Choroid plexus epithelial cell (primary cell): ENCODE measurements at regions not wholly inside any gene's neighbourhood (a gene's known extent, or its start where the extent isn't known, plus 50 kb on each side); places are given as distances from the start of the nearest gene placed in this dataset.
A peak's percentile ranks its signal among the peaks of the same experiment; 100 is the strongest.
"Not testable (repeated sequence)": the region's sequence is repeated elsewhere in the genome, so short reads cannot be mapped to it uniquely, and the experiment has no call there.

Source experiments
- DNase-seq: peaks from one replicate; pipeline ENCODE4 v3.0.0-alpha.2; 2010; ENCODE audit warnings: low read depth
- H3K4me3 ChIP-seq: 2 replicates; pipeline ENCODE4 v1.5.1; 2011; ENCODE audit warnings: low read depth, mild to moderate bottlenecking, control low read depth, low read length, moderate library complexity
- TF ChIP-seq, protein P1 (sequence below): conservative IDR thresholded peaks from 2 replicates; pipeline ENCODE4 v1.5.1; 2011; ENCODE audit warnings: low read depth, mild to moderate bottlenecking, control low read depth, inconsistent platforms, low read length, moderate library complexity

DNA sequence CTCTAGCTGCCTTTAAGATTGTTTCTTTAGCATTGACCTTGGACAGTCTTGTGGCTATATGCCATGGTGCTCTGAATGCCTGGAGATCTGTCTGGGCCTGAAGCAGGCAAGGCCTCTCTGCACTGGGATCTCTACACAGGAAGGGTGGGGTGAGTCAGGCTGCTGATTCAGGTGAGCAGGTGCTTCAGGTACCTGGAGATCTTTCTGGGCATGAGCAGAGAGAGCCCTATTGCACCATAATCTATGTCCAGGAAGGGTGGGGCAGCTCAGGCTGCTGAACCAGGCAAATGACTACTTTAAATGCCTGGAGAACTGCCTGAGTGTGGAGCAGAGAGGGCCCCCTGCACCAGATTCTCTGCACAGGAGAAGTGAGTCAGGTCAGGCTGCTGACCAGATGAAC, 94.5 kb downstream of the TPBG start:
- H3K4me3 ChIP-seq = no peak overlapping the region
- peak; percentile 2 for DNase-seq
- TF ChIP-seq, protein P1, sequence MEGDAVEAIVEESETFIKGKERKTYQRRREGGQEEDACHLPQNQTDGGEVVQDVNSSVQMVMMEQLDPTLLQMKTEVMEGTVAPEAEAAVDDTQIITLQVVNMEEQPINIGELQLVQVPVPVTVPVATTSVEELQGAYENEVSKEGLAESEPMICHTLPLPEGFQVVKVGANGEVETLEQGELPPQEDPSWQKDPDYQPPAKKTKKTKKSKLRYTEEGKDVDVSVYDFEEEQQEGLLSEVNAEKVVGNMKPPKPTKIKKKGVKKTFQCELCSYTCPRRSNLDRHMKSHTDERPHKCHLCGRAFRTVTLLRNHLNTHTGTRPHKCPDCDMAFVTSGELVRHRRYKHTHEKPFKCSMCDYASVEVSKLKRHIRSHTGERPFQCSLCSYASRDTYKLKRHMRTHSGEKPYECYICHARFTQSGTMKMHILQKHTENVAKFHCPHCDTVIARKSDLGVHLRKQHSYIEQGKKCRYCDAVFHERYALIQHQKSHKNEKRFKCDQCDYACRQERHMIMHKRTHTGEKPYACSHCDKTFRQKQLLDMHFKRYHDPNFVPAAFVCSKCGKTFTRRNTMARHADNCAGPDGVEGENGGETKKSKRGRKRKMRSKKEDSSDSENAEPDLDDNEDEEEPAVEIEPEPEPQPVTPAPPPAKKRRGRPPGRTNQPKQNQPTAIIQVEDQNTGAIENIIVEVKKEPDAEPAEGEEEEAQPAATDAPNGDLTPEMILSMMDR = no peak

DNA sequence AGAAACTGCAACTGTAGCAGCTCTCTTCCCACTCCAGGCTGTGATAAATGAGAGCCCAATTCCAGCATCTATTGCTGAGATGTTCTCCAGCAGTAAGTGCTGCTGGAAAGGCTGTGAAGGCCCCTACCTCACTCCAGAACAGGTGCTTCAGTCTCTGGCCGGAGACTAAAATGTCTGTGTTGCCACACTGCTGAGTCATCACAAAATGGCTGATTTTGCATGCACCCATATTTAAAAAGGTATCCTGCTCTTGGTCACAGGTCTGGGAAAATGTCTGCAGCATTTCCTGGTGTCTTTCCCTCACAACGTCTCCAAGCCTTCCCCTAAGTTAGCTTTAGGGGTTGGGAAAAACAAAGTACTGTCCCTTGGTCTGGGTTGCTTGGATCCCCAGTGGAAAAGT, 95.1 kb downstream of the TPBG start:
- DNase-seq = no peak
- H3K4me3 ChIP-seq = no peak overlapping the region
- TF ChIP-seq, protein P1 = no peak

DNA sequence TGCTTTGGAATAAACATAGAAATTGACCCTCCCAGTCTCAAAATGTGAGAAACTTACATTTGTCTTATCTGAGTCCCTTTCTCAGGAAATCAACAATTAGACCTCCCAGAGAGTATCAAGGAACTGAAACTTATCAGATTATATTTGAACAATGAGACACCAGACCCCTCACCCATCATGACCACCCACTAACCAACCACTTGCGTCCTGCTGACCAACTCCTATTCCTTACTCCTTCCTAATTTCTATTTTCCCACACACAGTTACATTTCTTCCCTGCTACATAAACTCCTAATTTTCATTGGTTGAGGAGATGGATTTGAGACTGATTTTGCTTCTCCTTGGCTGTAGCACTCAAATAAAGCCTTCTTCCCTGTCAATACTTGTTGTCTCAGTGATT, 97.9 kb downstream of the TPBG start:
- TF ChIP-seq, protein P1 = no peak
- no peak for DNase-seq
- no peak overlapping the region for H3K4me3 ChIP-seq

- TF ChIP-seq, protein P1 = no peak
- no peak overlapping the region for H3K4me3 ChIP-seq
- no peak for DNase-seq
Measured at GRCh38 chr6:82467338-82467737, 103.7 kb downstream of the TPBG start.

DNA sequence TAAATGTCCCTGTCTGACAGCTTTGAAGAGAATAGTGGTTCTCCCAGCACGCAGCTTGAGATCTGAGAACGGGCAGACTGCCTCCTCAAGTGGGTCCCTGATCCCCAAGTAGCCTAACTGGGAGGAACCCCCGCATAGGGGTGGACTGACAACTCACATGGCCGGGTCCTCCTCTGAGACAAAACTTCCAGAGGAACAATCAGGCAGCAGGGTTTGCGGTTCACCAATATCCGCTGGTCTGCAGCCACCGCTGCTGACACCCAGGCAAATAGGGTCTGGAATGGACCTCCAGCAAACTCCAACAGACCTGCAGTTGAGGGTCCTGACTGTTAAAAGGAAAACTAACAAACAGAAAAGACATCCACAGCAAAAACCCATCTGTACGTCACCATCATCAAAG, 106.5 kb downstream of the TPBG start:
- H3K4me3 ChIP-seq, DNase-seq: not testable (repeated sequence)

DNA sequence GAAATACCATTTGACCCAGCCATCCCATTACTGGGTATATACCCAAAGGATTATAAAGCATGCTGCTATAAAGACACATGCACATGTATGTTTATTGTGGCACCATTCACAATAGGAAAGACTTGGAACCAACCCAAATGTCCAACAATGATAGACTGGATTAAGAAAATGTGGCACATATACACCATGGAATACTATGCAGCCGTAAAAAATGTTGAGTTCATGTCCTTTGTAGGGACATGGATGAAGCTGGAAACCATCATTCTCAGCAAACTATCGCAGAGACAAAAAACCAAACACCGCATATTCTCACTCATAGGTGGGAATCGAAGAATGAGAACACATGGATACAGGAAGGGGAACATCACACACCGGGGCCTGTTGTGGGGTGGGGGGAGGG, 111.5 kb downstream of the TPBG start:
- DNase-seq, H3K4me3 ChIP-seq: not testable (repeated sequence)

- TF ChIP-seq, protein P1 = no peak
- no peak for DNase-seq
Measured at GRCh38 chr6:82484001-82484400, 120.4 kb downstream of the TPBG start.

GRCh38 chr6:82484737-82485626, 121.4 kb downstream of the TPBG start:
- H3K4me3 ChIP-seq = no peak overlapping the region
- TF ChIP-seq, protein P1 = no peak
- no peak for DNase-seq

More at GRCh38 chr6:82484001-82484400, 120.4 kb downstream of the TPBG start:
- H3K4me3 ChIP-seq = no peak overlapping the region
